ENCODE measurements at regions not wholly inside any gene's neighbourhood (a gene's known extent, or its start where the extent isn't known, plus 50 kb on each side); places are given as distances from the start of the nearest gene placed in this dataset.

- no peak for DNase-seq (ENCODE audit: low read depth in 2 of 2)
These were observed 1069.4 kb downstream of the C4orf33 start for GRCh38 chr4:130165381-130165780.

DNA sequence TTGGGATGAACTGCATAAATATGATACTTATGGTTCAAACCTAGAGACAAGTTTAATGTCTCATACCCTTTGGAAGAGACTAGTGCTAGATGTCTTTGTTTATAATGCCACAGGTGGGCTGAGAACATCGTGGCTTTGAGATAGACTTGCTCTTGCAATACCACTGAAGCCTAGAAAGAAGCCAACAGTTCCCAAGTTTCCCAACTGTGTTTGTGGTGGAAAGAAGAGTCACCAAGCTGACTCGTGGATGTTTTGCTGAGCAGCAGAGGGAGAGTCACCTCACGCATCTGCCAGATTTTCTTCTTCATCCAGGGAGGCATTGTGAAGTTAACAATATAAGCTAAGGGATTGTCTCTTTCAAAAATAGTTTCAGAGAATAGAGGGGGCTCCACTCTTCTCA is 1076.2 kb downstream of the C4orf33 start:
- DNase-seq (ENCODE audit: low read depth in 2 of 2): no peak

DNA sequence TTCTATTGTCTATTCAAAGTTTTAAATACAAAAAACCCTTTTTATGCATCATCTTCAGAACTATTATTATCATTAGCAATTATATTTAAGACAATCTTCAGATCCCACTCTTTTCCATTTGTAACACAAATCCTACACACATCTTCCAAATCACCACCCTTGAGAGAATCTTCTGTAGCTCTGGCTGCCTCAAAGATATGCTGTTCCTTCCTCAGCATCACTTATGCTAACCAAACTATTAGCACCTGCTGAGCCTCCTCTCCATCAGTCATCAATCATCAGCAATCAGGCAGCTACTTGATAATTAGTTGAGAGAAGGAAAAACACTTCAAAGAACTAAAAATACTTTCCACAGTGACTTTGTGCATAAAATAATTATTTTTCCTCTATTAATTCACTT is 1082.2 kb downstream of the C4orf33 start:
- no peak for DNase-seq (ENCODE audit: low read depth in 2 of 2)

DNA sequence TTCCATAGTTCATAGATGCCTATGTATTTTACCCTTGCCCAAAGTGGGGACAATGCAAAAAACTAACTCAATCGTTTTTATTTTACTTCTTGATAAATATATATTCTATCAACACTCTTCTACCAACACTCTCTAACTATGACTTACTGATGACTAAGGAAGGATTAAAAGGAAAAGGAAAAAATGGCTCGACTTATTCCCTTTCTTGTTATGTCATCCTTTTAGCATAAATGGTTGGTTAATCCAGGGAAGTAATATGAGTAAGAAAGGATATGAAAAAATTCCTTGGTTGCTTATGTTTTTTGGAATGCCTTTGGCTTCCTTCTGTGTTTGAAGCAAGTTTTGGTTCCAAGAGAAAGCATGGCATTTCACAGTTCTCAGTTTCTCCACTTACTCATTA is 1087.1 kb downstream of the C4orf33 start:
- DNase-seq (ENCODE audit: low read depth in 2 of 2): no peak

DNA sequence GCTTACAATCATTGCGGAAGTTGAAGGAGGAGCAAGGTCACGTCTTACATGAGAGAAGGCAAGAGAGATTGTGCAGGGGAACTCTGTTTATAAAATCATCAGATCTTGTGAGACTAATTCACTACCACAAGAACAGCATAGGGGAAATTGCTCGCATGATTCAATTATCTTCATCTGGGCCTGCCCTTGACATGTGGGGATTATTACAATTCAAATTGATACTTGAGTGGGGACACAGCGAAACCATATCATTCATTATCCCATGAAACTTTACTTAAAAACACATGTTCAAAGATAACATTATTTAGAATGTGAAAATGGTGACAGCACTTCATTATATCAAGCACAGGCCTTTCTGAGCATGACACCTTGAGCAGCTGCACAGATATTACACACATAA is 1087.8 kb downstream of the C4orf33 start:
- DNase-seq (ENCODE audit: low read depth in 2 of 2): no peak

DNA sequence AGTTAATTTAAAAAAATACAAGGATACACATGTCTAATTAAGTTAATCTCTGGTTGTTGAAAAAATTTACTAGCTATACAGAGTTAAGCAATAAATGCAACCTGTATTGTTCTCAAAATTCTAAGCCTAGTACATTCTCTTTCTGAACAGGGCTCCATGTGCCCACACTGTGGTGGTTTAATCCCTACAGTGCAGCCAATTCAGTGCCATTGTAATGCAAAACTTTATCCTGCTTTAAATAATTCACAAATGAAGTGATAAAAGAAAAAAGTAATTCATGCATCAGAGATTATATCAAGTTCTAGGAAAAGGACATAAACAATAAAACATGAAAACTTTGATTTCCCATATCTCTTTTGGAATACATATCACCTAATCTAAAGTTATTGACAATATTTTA is 1089.2 kb downstream of the C4orf33 start:
- no peak for DNase-seq (ENCODE audit: low read depth in 2 of 2)

DNA sequence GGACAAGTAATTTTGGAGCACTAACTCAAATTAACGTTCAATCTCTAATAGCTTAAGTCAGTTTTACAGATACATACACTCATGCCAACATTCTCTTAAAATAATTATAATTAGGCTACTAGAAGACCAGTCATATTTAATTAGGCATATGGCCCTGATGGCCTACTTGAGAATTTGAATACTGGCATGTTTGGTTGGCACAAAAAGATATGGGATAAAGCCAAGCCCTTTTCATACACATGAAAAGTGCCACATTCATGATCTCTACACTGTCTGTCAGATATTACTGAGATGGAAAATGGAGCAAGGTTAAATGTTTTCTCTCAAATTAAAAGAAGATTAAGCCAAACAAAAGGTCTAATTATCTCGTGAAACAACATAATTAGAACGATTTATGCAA is 1091.0 kb downstream of the C4orf33 start:
- DNase-seq (ENCODE audit: low read depth in 2 of 2): no peak

DNA sequence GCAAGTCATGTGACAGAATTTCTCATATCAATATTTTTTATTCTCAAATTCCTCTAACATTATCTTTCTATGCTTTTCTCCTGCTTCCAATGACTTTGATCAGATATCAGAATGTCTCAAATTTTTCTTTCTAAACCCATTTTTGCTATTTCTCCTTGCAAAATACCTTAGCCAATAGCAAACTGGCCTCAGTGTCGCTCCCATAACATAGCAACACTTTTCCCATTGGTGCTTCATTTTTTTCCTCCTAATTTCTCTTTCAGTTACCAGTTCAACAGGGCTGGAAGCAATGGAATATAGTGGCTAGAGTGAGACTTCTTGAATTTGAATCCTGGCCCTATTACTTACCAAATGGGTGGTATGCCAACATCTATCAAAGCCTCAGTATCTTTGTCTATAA is 1091.6 kb downstream of the C4orf33 start:
- DNase-seq (ENCODE audit: low read depth in 2 of 2): no peak

- no peak for DNase-seq (ENCODE audit: low read depth in 2 of 2)
These were observed 1096.8 kb downstream of the C4orf33 start for GRCh38 chr4:130192787-130193186.

DNA sequence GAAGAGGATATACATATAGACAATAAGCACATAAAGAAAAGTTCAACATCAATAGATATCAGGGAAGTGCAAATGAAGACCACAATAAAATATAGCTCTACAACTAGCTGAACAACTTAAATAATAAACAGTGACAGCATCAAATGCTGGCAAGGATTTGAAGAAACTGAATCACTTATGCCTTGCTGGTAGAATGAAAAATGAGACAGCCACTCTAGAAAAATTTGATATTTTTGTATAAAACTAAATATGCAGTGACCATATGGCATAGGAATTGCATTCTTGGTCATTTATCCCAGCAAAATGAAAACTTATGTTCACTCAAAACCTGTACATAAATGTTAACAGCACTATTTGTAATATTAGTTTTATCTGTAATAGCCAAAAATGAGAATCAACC is 1102.0 kb downstream of the C4orf33 start:
- DNase-seq (ENCODE audit: low read depth in 2 of 2): no peak

GRCh38 chr4:130203571-130203970 is 1107.6 kb downstream of the C4orf33 start:
- no peak for DNase-seq (ENCODE audit: low read depth in 2 of 2)

DNA sequence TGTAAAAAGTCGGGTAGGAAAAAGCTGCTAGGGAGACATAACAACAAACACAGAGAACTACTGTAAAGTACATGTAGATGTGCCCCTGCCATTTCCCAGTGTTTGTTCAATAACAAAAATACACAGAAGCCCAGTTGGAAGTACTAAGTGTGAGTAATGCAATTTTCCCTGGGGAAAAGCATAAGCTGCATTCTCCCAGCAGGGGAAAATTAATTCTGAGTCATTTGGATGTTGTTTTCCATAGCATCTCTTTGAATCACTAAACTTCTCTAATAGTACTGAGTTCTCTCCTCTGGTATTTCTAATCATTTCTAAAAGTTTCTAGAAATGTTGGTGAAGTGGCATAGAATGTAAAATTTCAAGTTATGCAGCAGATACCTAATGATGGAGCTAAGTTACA is 1114.9 kb downstream of the C4orf33 start:
- DNase-seq (ENCODE audit: low read depth in 2 of 2): no peak

- no peak for DNase-seq (ENCODE audit: low read depth in 2 of 2)
These were observed 1118.3 kb downstream of the C4orf33 start for GRCh38 chr4:130214268-130214667.

GRCh38 chr4:130233377-130234047 is 1137.6 kb downstream of the C4orf33 start:
- DNase-seq (ENCODE audit: low read depth in 2 of 2): no peak

GRCh38 chr4:130238121-130238520 is 1142.2 kb downstream of the C4orf33 start:
- DNase-seq (ENCODE audit: low read depth in 2 of 2): no peak

- no peak for DNase-seq (ENCODE audit: low read depth in 2 of 2)
These were observed 1153.0 kb downstream of the C4orf33 start for GRCh38 chr4:130249002-130249401.

DNA sequence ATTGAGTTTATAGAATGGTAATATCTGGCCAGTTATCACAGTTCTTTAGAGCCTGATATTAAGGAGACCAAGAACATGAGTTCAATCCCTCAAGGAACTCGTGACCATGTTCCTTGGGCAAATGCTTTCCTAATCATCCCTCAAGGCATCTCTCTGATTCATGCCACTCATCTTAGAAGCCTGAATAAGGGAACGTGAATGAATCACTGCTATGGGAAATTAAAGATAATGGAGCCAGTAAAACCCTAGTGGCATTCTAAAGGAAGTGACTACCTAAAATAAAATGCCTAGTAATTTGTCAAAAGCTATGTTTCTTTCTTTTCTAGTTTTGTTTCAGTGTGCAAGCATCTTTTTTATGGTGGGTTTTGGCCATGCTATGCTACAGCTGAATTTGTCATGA is 1161.3 kb downstream of the C4orf33 start:
- no peak for DNase-seq (ENCODE audit: low read depth in 2 of 2)

DNA sequence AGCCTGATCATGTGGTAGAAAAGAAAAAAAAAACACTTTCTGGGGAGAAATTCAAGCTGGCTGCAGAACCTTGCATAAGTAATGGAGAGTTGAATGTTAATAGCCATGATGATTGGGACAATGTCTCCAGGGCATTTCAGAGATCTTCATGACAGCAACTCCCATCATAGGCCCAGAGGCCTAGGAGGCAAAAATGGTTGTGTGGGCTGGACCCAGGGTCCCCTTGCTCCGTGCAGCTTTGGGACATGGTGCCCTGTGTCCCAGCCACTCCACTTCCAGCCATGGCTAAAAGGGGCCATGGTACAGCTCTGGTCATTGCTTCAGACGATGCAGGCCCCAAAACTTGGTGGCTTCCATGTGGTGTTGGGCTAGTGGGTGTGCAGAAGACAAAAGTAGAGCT is 1170.9 kb downstream of the C4orf33 start:
- no peak for DNase-seq (ENCODE audit: low read depth in 2 of 2)

DNA sequence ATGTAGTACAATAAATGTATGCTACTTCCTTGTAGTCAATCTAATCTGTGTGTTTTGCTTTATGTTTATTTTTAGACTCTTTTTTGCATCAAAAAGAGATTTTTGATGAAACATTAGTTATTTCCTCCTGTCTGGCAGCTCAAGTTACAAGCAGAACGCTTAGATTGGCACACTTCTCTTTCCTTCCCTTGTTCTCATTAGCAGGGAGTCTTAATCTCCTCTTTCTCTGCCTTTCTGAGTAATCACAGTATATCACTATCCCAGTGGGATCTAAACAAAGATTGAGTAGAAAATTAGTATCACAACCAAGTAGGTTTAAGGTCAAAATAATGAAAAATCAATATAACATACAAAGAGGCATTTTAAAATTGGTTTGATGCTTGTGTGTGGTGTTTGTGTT is 1192.6 kb downstream of the C4orf33 start:
- DNase-seq (ENCODE audit: low read depth in 2 of 2): no peak

- DNase-seq (ENCODE audit: low read depth in 2 of 2): no peak
These were observed 1197.7 kb downstream of the C4orf33 start for GRCh38 chr4:130293692-130294091.

DNA sequence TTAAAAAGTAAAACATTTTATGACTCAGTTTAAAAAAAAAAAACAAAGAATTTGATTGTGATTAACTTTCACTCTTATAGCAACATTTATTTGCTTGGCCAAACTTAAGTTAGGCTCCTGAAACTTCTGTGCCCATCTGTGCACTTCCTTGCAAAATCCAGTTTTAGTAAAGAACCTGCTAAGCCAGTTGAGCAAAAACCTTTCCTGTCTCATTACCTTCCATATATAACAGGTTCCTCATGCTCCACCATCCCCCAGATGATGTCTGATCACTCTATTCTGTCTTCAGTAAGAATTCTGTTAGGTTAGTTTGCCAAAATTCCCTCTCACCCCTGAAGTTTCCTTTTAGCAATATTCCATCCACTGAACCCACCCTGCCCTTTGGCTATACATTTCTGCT is 1200.5 kb downstream of the C4orf33 start:
- no peak for DNase-seq (ENCODE audit: low read depth in 2 of 2)

GRCh38 chr4:130306566-130306965 is 1210.6 kb downstream of the C4orf33 start:
- no peak for DNase-seq (ENCODE audit: low read depth in 2 of 2)

- no peak for DNase-seq (ENCODE audit: low read depth in 2 of 2)
These were observed 1213.3 kb downstream of the C4orf33 start for GRCh38 chr4:130309221-130309620.

- no peak for DNase-seq (ENCODE audit: low read depth in 2 of 2)
These were observed 1226.5 kb downstream of the C4orf33 start for GRCh38 chr4:130322439-130322838.

All from stimulated activated CD8-positive, alpha-beta memory T cell treated with anti-CD3 and anti-CD28 coated beads, Interleukin-2, amount 100 ng/mL, for 48 hours (primary cell).